Stomach (tissue), 8 donors: ENCODE measurements at regions not wholly inside any gene's neighbourhood (a gene's known extent, or its start where the extent isn't known, plus 50 kb on each side); places are given as distances from the start of the nearest gene placed in this dataset.

ENCODE experiments used
- DNase-seq, 2 donors: peaks; one replicate each; pipeline versions ENCODE4 v3.0.0 to v3.0.0-alpha.2; 2013 to 2019
- H3K27ac ChIP-seq, 5 donors: fragments of 200-600 bp in 4 of 5; sonication (generic) in 4 of 5; one replicate each; pipeline ENCODE4 v1.5.1; 2013 to 2019; ENCODE audit warnings: mild to moderate bottlenecking in 1 of 5, moderate library complexity in 1 of 5
- H3K27me3 ChIP-seq, 3 donors: fragments of 200-600 bp; sonication (generic); one replicate each; pipeline ENCODE4 v1.5.1; 2017 to 2019; ENCODE audit warnings: mixed run types in 1 of 3
- H3K36me3 ChIP-seq, 4 donors: fragments of 200-600 bp; sonication (generic); 1 replicate in 3 of 4; 2 replicates in 1 of 4; pipeline ENCODE4 v1.5.1; 2016 to 2019
- H3K4me1 ChIP-seq, 4 donors: fragments of 200-600 bp; sonication (generic); one replicate each; pipeline ENCODE4 v1.5.1; 2016 to 2019
- H3K4me3 ChIP-seq, 4 donors: fragments of 200-600 bp; sonication (generic) in 3 of 4; one replicate each; pipeline ENCODE4 v1.5.1; 2016 to 2019; ENCODE audit warnings: mild to moderate bottlenecking in 1 of 4
- H3K9me3 ChIP-seq, 4 donors: fragments of 200-600 bp; sonication (generic); one replicate each; pipeline ENCODE4 v1.5.1; 2016 to 2019
- CTCF ChIP-seq, 7 experiments: fragments of 450-650 bp in 4 of 7; fragments of 200-600 bp in 3 of 7; sonication (generic) in 3 of 7; IDR thresholded peaks; one replicate each; pipeline ENCODE4 v1.5.1; 2016 to 2019; ENCODE audit warnings: antibody characterized with exemption in 7 of 7, control low read depth in 2 of 7, mild to moderate bottlenecking in 1 of 7
- EP300 ChIP-seq: sonication (generic); formaldehyde crosslinking; IDR thresholded peaks from one replicate; pipeline ENCODE4 v1.6.1; 2017; ENCODE audit warnings: antibody characterized with exemption
- POLR2A ChIP-seq, 4 donors: fragments of 450-650 bp; IDR thresholded peaks; one replicate each; pipeline ENCODE4 v1.6.1; 2016; ENCODE audit warnings: antibody characterized with exemption in 4 of 4, control low read depth in 2 of 4, mild to moderate bottlenecking in 1 of 4, moderate library complexity in 1 of 4
- POLR2AphosphoS5 ChIP-seq, 3 donors: sonication (generic); formaldehyde crosslinking; IDR thresholded peaks; one replicate each; pipeline ENCODE4 v1.6.1; 2016; ENCODE audit warnings: antibody characterized with exemption in 3 of 3
- WGBS, 5 donors: extraction: QIAGEN DNeasy Blood & Tissue Kit in 3 of 5; methylation state at CpG; one replicate each; pipeline versions ENCODE4 v1.1.5 to v1.1.7; 2013 to 2018; 5-methylcytosine and 5-hydroxymethylcytosine counted together
- intact Hi-C: fragments of 100-400 bp; cut with DNase I; formaldehyde crosslinking; loops from one replicate; pipeline ENCODE4 v1.15.1; 2023; ENCODE audit warnings: low total_unique reads
- donor health status: healthy with polysubstance abuse.
- donor health status: Bipolar disorder and iron deficiency.
- donor health status: healthy.

DNA sequence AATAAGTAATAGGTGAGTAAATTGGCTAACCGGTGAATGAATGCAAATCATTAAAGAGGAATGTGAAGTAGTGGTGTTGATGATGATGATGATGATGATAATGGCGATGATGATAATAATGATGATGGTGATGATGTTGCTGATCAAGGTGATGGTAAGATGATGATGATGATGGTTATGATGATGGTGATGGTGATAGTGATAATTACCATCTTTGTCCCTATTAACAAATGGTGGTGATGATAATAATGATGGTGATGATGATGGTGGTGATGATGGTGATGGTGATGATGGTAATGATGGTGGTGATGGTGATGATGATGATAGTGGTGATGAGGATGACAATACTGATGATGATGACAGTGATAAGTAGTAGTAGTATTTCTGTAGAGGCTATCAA lies 452.6 kb downstream of the ZNF536 start:
- TF ChIP-seq POLR2A (IDR thresholded peaks at IDR 0.05) (no peak), EP300 (no peak), POLR2AphosphoS5 (IDR thresholded peaks at IDR 0.05) (no peak), CTCF (IDR thresholded peaks at IDR 0.05) (no peak)
- H3K36me3 ChIP-seq: no peaks in the 10 kb centered on the region
- no peak for DNase-seq
- H3K9me3 ChIP-seq: peaks cover 0 to 9% (median 4%) of the 10 kb centered on the region in 4 donors
- no peak overlapping the region for H3K4me3 ChIP-seq
- no peak overlapping the region for H3K27ac ChIP-seq
- H3K27me3 ChIP-seq: no peaks in the 10 kb centered on the region
- intact Hi-C loops: no loop called here
- H3K4me1 ChIP-seq: no peaks in the 10 kb centered on the region
- WGBS, 5 donors: 86 to 96% (median 91%) methylated on average over 2 of the region's 2 CpGs

GRCh38 chr19:30817965-30818567 lies 445.9 kb downstream of the ZNF536 start:
- no peak for TF ChIP-seq EP300
- TF ChIP-seq POLR2AphosphoS5 (IDR thresholded peaks at IDR 0.05): no peak
- no peak for TF ChIP-seq CTCF (IDR thresholded peaks at IDR 0.05)
- TF ChIP-seq POLR2A (IDR thresholded peaks at IDR 0.05): no peak
- 73 to 85% (median 78%) methylated on average over 3 of the region's 3 CpGs for WGBS, 5 donors
- H3K9me3 ChIP-seq: no peaks in the 10 kb centered on the region

DNA sequence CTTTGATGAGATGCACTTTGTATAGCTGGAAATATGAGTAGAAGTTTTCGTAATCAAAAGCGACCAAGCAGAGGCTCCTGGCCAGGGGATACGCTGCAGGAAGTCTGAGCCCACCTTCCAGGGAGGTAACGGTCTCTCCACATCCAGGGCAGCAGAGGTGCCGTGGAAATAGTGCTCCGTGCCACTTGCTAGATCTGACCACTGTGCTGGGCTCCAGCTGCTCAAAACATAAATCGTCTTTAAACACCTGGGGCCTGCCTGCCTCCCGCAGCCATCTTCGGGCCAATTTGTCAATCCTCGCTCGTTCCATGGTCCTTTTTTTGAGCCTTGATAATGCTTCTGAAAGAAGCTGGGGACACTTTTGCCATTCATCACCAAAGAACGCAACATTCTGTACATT lies 445.0 kb downstream of the ZNF536 start:
- intact Hi-C loops: no loop called here
- H3K9me3 ChIP-seq: no peaks in the 10 kb centered on the region
- H3K4me1 ChIP-seq: no peaks in the 10 kb centered on the region
- no peak overlapping the region for H3K27ac ChIP-seq
- no peaks in the 10 kb centered on the region for H3K36me3 ChIP-seq
- H3K27me3 ChIP-seq: peaks cover 0 to 18% (median 0%) of the 10 kb centered on the region in 3 donors
- TF ChIP-seq POLR2A (IDR thresholded peaks at IDR 0.05): no peak
- no peak overlapping the region for H3K4me3 ChIP-seq
- no peak for DNase-seq
- 70 to 88% (median 78%) methylated on average over 12 of the region's 12 CpGs for WGBS, 5 donors

More at GRCh38 chr19:30817965-30818567, 445.9 kb downstream of the ZNF536 start:
- intact Hi-C loops: no loop called here
- no peaks in the 10 kb centered on the region for H3K4me1 ChIP-seq
- peaks cover 0 to 17% (median 0%) of the 10 kb centered on the region in 3 donors for H3K27me3 ChIP-seq
- H3K4me3 ChIP-seq: no peak overlapping the region
- no peak for DNase-seq
- no peaks in the 10 kb centered on the region for H3K36me3 ChIP-seq
- H3K27ac ChIP-seq: no peak overlapping the region

- Histone ChIP-seq H3K27ac (no peak overlapping the region), H3K4me1 (no peaks in the 10 kb centered on the region), H3K27me3 (peaks cover 0 to 27% (median 0%) of the 10 kb centered on the region in 3 donors), H3K9me3 (no peaks in the 10 kb centered on the region), H3K4me3 (no peak overlapping the region), H3K36me3 (no peaks in the 10 kb centered on the region)
- no peak for TF ChIP-seq POLR2A (IDR thresholded peaks at IDR 0.05)
- no peak for TF ChIP-seq POLR2AphosphoS5 (IDR thresholded peaks at IDR 0.05)
- no peak for TF ChIP-seq EP300
- TF ChIP-seq CTCF (IDR thresholded peaks at IDR 0.05): no peak
- DNase-seq: no peak
- intact Hi-C loops: no loop called here
Measured at GRCh38 chr19:30815889-30816580, 443.9 kb downstream of the ZNF536 start.
